Fibroblast of gingiva (primary cell): ENCODE measurements at regions not wholly inside any gene's neighbourhood (a gene's known extent, or its start where the extent isn't known, plus 50 kb on each side); places are given as distances from the start of the nearest gene placed in this dataset.

Source experiments
- DNase-seq: peaks from one replicate; pipeline ENCODE4 v3.0.0-alpha.2; 2011; ENCODE audit warnings: low read depth

- DNase-seq, result no peak
These were observed 759.9 kb downstream of the JRKL start for GRCh38 chr11:97149741-97150140.

DNA sequence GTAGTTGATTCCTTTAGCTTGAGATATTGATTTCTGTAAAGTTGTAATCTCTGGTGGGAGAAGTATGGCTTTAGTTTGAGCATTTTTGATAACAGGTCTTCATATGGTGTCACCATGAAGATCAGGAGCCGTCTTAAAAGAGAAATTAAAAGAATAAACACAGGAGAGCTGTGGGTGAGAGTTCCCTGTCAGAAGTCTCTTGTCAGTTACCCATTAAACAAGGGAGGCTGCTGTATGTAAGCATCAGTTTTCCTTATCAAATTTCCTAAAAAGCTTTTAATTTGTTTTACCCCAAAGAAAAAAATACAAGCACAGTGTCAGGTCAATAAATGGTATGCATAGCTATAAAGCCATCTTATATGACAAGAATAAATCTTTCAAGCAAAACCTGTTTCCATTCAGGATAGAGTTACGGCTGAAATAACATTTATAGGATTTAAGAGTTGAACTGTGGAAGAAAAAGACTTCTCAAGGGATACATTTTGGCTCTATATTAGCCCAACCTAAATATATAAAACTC lies 767.5 kb downstream of the JRKL start:
- no peak for DNase-seq

GRCh38 chr11:97158243-97158642 lies 768.4 kb downstream of the JRKL start:
- no peak for DNase-seq

- no peak for DNase-seq
These were observed 773.9 kb downstream of the JRKL start for GRCh38 chr11:97163631-97164191.

GRCh38 chr11:97201743-97202612 lies 812.2 kb downstream of the JRKL start:
- no peak for DNase-seq

GRCh38 chr11:97202613-97203292 lies 812.9 kb downstream of the JRKL start:
- DNase-seq, result no peak

DNA sequence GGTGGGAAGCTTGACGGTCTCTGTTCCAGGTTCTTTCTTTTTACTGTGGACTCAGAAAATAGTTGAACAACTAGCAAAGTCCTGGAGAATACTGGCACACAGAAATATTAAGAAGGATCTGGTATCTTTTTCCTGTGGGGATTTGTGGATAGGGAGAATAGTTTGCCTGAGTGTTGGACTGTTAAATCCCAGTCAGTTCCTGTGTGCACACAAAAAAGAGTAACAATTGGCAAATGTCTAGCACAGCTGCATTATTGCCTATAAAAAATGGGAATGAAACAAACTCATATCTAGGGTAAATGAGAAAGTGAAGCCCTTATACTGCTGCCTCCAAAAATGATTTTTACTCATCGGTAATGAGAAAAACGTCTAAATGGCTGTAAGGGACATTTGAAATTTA lies 828.2 kb downstream of the JRKL start:
- no peak for DNase-seq

- no peak for DNase-seq
These were observed 833.8 kb downstream of the JRKL start for GRCh38 chr11:97223647-97224046.

GRCh38 chr11:97224396-97224795 lies 834.6 kb downstream of the JRKL start:
- DNase-seq, result no peak

- no peak for DNase-seq
These were observed 836.0 kb downstream of the JRKL start for GRCh38 chr11:97225794-97226193.

- DNase-seq, result no peak
These were observed 840.1 kb downstream of the JRKL start for GRCh38 chr11:97229936-97230335.

DNA sequence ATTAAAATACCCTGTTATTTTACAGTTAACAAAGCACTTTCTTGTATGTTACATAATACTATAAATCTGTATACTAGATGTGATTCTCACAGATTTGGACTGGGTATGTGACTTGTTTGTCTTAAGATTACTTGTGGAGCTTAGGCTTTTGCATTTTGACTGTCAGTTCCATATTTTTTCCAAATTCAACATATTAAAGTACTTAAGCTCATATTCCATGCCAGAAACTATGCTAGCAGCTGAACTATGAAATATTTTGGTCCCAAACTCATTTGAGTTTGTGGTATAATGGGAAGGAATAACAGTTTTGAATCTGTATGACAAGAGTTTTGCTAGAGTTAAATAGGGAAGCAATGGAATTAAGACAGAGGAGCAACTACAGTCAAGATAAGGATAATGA lies 841.4 kb downstream of the JRKL start:
- no peak for DNase-seq

DNA sequence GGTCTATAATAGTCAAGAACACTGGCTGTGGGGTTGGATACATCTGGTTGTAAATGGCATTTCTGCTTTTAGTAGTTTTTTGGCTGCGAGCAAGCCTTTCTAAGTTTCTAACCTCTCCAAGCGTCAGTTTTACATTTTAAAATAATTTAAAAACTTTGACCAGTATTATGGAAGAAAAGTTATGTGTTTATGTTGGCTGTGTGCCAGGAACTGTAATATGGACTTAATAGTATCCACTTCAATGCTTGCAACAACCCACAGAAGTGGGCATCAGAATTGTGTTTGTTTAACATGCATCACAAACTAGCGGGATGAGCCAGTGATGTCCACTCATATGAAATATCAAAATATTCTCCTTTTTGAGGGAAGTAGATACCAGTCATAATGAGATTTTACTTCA lies 844.2 kb downstream of the JRKL start:
- DNase-seq, result no peak

DNA sequence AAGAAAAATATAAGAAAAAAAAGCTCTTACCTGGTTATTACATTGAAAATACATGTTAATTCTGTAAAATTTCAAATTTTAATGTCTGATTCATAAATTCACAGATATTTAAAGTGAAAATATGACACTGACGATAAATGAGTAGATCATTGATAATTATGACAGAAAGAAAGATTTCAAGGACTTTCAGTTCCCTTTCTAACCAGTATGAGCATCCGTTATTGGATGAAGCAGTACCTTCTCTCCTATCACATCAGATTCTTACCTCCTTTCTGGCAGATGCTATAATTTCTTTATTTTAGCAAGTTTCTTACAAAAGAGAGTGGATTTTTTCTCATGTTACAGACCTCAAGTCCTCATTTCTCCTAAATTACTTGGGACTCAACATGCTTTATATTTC lies 847.3 kb downstream of the JRKL start:
- DNase-seq, result no peak

- DNase-seq, result no peak
These were observed 857.8 kb downstream of the JRKL start for GRCh38 chr11:97247601-97248000.

GRCh38 chr11:97254790-97255189 lies 865.0 kb downstream of the JRKL start:
- no peak for DNase-seq

DNA sequence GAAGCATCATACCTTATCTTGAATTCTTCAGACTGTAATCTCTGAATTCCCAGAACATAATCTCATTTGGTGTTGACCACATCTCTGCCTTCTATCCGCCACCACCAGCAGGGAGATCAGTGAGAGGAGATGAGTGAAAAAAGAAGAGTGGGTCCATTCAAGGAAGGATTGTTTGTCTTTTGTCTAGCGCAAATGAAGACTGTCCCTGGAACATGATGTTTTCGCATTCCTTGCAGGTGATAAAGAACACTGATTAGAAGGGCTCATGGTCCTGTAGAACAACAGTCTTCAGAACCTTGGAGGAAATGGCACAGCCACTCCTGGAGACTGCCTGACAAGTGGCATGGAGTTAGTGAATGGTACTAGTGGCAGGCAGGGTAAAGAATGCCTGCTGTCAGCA lies 869.6 kb downstream of the JRKL start:
- no peak for DNase-seq

DNA sequence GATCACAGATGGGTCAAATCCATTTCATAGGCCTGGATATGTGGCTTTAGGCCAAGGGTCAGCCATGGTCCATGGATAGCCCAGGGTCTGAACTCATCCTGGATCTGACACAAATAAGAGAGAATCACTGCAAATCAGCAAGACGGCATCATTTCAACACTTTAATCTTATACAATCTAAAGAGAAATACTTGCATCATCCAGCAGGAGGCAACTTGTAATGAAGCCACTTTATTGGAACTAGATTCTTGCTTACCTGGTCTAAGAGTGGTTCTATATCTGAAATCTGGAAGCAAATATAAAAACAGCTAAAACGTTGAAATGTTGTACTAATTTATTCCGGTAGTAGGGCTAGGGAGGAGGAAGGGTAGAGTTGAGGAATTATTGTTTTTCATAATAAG lies 870.1 kb downstream of the JRKL start:
- no peak for DNase-seq

DNA sequence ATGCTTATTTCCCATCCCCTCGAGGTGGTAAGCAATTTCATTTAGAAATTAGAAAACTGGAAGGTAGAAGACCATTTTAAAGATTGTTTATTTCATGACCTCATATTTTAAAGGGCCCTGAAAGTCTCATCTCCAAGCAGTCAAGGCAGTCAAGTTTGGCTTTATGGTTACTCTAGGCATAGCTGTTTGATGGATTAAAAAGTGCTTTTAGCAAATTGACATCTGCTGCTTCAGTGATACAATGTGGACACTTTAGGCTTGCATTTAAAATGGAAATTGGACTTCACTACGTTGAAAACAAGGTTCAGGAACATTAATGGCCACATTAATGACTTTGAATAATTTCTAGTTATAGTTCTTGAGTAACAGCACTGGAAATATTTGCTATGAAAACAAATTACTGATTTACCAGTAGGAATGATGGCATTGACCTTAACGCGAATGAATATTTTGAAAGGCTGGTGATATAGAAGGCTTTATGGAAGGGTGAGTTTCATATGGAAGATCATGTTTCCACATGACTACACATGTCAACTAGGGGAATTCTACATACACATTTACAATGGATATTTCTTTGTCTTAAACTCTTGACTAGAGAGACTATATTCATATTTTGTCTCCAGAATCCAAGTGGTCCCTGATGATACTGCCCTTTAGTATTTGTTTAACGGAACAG lies 873.5 kb downstream of the JRKL start:
- no peak for DNase-seq

DNA sequence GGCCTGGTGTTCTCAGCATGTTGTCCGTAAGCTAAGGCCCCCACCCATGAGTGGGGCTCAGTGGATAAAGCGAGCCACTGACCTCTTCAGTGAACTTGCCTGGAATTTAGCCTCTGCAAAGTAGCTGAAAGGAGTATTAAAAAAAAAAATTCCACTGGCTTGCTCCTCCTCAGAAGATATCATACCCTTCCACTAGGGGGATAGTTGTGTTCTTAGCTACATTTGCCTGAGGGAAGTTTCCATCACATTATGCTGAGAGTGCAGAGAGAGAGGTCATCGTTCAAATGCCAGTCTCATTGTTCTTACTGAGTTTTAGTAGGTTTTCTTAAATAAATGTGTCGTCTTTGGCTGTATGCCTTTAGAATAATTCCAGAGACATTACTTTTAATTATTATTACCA lies 879.7 kb downstream of the JRKL start:
- DNase-seq, result no peak

DNA sequence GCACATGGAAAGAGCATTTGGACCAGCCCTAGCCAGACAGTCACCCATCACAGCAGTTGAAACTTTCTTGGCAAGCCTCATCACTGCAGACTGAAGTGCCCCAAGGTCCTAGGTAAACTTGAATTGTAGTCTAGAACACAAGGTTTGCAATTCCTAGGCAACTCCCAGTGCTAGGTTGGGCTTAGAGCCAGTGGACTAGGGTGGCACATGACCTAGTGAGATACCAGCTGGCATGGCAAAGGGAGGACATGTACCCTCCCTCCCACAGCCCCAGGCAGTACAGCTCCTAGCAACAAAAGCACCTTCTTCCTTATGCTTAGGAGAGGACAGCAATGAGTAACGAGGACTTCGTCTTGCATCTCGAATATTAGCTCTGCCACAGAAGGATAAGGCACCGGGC lies 889.5 kb downstream of the JRKL start:
- no peak for DNase-seq

DNA sequence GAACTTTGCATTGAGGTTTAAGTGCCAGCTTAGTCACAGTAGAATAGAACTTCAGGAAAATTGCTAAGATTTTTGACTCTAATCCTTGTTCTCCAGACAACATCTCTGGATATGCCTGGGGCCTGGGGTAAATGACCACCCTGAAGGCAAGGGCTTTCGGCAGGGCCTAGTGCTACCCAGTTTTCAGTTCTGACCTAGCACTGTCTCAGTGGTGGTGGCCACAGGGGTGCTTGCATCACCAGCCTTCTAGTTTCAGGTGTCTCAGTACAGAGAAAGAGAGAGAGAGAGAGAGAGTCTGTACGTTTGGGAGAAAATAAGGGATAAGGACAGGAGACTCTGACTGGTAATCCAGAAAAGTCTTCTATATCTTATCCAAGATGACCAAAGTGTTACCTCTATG lies 890.5 kb downstream of the JRKL start:
- no peak for DNase-seq

- DNase-seq, result no peak
These were observed 900.0 kb downstream of the JRKL start for GRCh38 chr11:97289823-97290222.
